Loucy (cell line): ENCODE measurements at regions not wholly inside any gene's neighbourhood (a gene's known extent, or its start where the extent isn't known, plus 50 kb on each side); places are given as distances from the start of the nearest gene placed in this dataset.

Source experiments
- H2AFZ ChIP-seq: fragments of 200-600 bp; sonication (generic); 2 replicates; pipeline ENCODE4 v1.6.0; 2016; ENCODE audit warnings: antibody characterized with exemption, mild to moderate bottlenecking, low read length, moderate library complexity
- H3F3A ChIP-seq: fragments of 200-600 bp; 2 replicates; pipeline ENCODE4 v1.6.0; 2016; ENCODE audit warnings: antibody characterized with exemption, low read depth, mild to moderate bottlenecking
- H3K27me3 ChIP-seq: fragments of 200-600 bp; sonication (generic); 2 replicates; pipeline ENCODE4 v1.6.1; 2014; ENCODE audit warnings: low read length, mild to moderate bottlenecking; ENCODE audit not compliant: insufficient read depth, poor library complexity, severe bottlenecking
- H3K36me3 ChIP-seq: fragments of 200-600 bp; sonication (generic); 2 replicates; pipeline ENCODE4 v1.6.1; 2016; ENCODE audit warnings: low read length; ENCODE audit not compliant: insufficient read depth
- H3K4me1 ChIP-seq: fragments of 200-600 bp; sonication (generic); 2 replicates; pipeline ENCODE4 v1.5.1; 2014; ENCODE audit warnings: low read length, mild to moderate bottlenecking; ENCODE audit not compliant: insufficient read depth, poor library complexity, severe bottlenecking
- H3K4me2 ChIP-seq: fragments of 200-600 bp; sonication (generic); 2 replicates; pipeline ENCODE4 v1.6.0; 2014; ENCODE audit warnings: antibody characterized with exemption, low read length, low read depth, mild to moderate bottlenecking; ENCODE audit not compliant: poor library complexity, severe bottlenecking
- H3K4me3 ChIP-seq: fragments of 200-600 bp; sonication (generic); 2 replicates; pipeline ENCODE4 v1.5.1; 2014; ENCODE audit warnings: low read length, mild to moderate bottlenecking, mixed read lengths; ENCODE audit not compliant: poor library complexity, severe bottlenecking
- H3K79me2 ChIP-seq: fragments of 200-600 bp; sonication (generic); 2 replicates; pipeline ENCODE4 v1.6.1; 2014; ENCODE audit warnings: low read length; ENCODE audit not compliant: insufficient read depth
- H3K9ac ChIP-seq: fragments of 200-600 bp; sonication (generic); 2 replicates; pipeline ENCODE4 v1.6.0; 2014; ENCODE audit warnings: mild to moderate bottlenecking, low read depth, low read length, moderate library complexity; ENCODE audit not compliant: poor library complexity, severe bottlenecking
- H3K9me2 ChIP-seq: fragments of 200-600 bp; sonication (generic); replicated peaks from 2 replicates; pipeline ENCODE4 v1.6.1; 2016; ENCODE audit warnings: low read depth, low read length, mixed read lengths
- H3K9me3 ChIP-seq: fragments of 200-600 bp; sonication (generic); 2 replicates; pipeline ENCODE4 v1.6.1; 2014; ENCODE audit warnings: mild to moderate bottlenecking, antibody characterized with exemption, low read length, low read depth; ENCODE audit not compliant: insufficient read depth
- H4K20me1 ChIP-seq: fragments of 200-600 bp; sonication (generic); 2 replicates; pipeline ENCODE4 v1.6.0; 2014; ENCODE audit warnings: antibody characterized with exemption, low read length, mild to moderate bottlenecking; ENCODE audit not compliant: insufficient read depth, poor library complexity, severe bottlenecking
- EZH2phosphoT487 ChIP-seq: fragments of 200-600 bp; IDR thresholded peaks from 2 replicates; pipeline ENCODE4 v1.6.1; 2018; ENCODE audit warnings: antibody characterized with exemption, mild to moderate bottlenecking, moderate library complexity, borderline replicate concordance
- TF ChIP-seq, protein P1 (sequence below): fragments of 200-600 bp; sonication (generic); conservative IDR thresholded peaks from 2 replicates; pipeline ENCODE4 v1.5.1; 2014; ENCODE audit warnings: mild to moderate bottlenecking, antibody characterized with exemption, low read length

DNA sequence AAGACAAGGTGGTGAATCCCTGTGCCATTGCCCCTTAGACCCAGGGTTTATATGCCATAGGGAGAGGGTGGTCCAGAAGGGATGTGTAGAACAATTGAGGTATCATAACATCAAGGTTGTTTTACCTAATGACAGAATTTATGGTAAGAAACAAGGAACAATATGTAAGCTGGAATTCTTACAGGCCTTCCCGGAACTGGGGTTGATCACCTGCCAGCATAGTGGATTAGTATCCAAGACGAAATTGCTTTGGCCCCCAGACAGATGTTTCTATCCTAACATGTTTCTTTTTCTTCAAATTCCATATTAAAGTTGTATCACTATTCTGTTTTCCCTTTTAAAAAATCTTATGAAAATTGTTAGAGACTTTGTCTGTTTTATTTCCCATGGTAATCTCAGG lies 343.8 kb upstream of the ANO3 start:
- Histone ChIP-seq H3K36me3 (no peaks in the 10 kb centered on the region), H3K4me2 (no peak overlapping the region), H3F3A (no peaks in the 10 kb centered on the region), H3K27me3 (no peaks in the 10 kb centered on the region), H3K9ac (no peak overlapping the region), H4K20me1 (no peaks in the 10 kb centered on the region), H3K9me3 (no peaks in the 10 kb centered on the region), H3K79me2 (no peaks in the 10 kb centered on the region), H3K4me3 (no peak overlapping the region), H2AFZ (no peak overlapping the region), H3K9me2 (no peaks in the 10 kb centered on the region), H3K4me1 (no peaks in the 10 kb centered on the region)
- TF ChIP-seq EZH2phosphoT487: no peak
- TF ChIP-seq, protein P1, sequence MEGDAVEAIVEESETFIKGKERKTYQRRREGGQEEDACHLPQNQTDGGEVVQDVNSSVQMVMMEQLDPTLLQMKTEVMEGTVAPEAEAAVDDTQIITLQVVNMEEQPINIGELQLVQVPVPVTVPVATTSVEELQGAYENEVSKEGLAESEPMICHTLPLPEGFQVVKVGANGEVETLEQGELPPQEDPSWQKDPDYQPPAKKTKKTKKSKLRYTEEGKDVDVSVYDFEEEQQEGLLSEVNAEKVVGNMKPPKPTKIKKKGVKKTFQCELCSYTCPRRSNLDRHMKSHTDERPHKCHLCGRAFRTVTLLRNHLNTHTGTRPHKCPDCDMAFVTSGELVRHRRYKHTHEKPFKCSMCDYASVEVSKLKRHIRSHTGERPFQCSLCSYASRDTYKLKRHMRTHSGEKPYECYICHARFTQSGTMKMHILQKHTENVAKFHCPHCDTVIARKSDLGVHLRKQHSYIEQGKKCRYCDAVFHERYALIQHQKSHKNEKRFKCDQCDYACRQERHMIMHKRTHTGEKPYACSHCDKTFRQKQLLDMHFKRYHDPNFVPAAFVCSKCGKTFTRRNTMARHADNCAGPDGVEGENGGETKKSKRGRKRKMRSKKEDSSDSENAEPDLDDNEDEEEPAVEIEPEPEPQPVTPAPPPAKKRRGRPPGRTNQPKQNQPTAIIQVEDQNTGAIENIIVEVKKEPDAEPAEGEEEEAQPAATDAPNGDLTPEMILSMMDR: no peak

DNA sequence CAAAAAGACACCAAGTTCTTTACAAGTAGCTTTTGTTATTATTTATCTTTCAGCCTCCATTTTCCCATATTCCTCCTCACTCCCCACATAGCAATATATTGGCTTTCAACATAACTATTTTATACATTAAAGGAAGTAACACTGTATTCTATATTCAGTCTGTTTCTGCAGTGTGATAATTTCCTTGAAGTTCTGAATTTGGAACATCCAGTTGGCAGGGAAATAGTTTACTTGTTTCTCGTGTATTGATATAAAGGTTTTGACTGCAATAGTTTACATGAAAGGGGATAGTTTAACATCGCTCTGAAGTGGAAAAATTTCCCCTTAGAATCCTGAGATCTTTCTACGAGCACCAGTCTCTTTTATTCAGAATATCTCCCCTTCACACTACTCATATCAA lies 341.5 kb upstream of the ANO3 start:
- no peak overlapping the region for H3K4me3 ChIP-seq
- H3K4me1 ChIP-seq: no peaks in the 10 kb centered on the region
- no peaks in the 10 kb centered on the region for H3K79me2 ChIP-seq
- no peaks in the 10 kb centered on the region for H3K27me3 ChIP-seq
- no peak overlapping the region for H2AFZ ChIP-seq
- TF ChIP-seq EZH2phosphoT487: no peak
- TF ChIP-seq, protein P1: no peak
- H3K9me3 ChIP-seq: no peaks in the 10 kb centered on the region
- no peaks in the 10 kb centered on the region for H3K36me3 ChIP-seq
- no peaks in the 10 kb centered on the region for H4K20me1 ChIP-seq
- no peak overlapping the region for H3K4me2 ChIP-seq
- no peak overlapping the region for H3K9ac ChIP-seq
- H3F3A ChIP-seq: no peaks in the 10 kb centered on the region
- H3K9me2 ChIP-seq: no peaks in the 10 kb centered on the region

DNA sequence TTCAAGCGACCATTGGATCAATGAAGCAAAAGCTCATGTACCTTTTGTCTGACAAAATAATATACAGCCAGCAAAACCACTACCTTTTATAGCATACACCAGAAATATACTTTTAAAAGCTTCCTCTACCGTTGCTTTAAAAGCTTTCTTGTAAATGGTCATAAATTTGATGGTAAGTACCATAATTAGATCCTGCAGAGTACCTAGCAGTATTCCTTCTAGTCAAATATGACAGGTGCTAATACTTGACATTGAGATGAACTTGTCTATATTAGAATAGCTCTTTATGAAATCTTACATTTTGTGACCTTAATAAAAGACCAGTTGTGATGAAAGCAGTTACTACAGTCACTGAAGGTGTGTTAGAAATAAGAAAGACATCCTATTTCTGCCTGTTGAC lies 340.5 kb upstream of the ANO3 start:
- Histone ChIP-seq H3K36me3 (no peaks in the 10 kb centered on the region), H3K4me2 (no peak overlapping the region), H3K9me2 (no peaks in the 10 kb centered on the region), H3K9ac (no peak overlapping the region), H3K79me2 (no peaks in the 10 kb centered on the region), H4K20me1 (no peaks in the 10 kb centered on the region), H3K4me3 (no peak overlapping the region), H2AFZ (no peak overlapping the region), H3F3A (no peaks in the 10 kb centered on the region), H3K4me1 (no peaks in the 10 kb centered on the region), H3K27me3 (no peaks in the 10 kb centered on the region), H3K9me3 (no peaks in the 10 kb centered on the region)
- no peak for TF ChIP-seq EZH2phosphoT487
- TF ChIP-seq, protein P1: no peak
